GM20000 (cell line): ENCODE measurements at regions not wholly inside any gene's neighbourhood (a gene's known extent, or its start where the extent isn't known, plus 50 kb on each side); places are given as distances from the start of the nearest gene placed in this dataset.
"Not testable (repeated sequence)": the region's sequence is repeated elsewhere in the genome, so short reads cannot be mapped to it uniquely, and the experiment has no call there.

Experiments used
- DNase-seq: peaks from one replicate; pipeline ENCODE4 v3.0.0; 2012; ENCODE audit warnings: low spot score
- TF ChIP-seq, protein P1 (sequence below): IDR thresholded peaks from 2 replicates; pipeline ENCODE4 v1.5.1; 2012; ENCODE audit warnings: mild to moderate bottlenecking, control low read depth; ENCODE audit errors: extremely low read depth, missing control alignments

- TF ChIP-seq, protein P1, sequence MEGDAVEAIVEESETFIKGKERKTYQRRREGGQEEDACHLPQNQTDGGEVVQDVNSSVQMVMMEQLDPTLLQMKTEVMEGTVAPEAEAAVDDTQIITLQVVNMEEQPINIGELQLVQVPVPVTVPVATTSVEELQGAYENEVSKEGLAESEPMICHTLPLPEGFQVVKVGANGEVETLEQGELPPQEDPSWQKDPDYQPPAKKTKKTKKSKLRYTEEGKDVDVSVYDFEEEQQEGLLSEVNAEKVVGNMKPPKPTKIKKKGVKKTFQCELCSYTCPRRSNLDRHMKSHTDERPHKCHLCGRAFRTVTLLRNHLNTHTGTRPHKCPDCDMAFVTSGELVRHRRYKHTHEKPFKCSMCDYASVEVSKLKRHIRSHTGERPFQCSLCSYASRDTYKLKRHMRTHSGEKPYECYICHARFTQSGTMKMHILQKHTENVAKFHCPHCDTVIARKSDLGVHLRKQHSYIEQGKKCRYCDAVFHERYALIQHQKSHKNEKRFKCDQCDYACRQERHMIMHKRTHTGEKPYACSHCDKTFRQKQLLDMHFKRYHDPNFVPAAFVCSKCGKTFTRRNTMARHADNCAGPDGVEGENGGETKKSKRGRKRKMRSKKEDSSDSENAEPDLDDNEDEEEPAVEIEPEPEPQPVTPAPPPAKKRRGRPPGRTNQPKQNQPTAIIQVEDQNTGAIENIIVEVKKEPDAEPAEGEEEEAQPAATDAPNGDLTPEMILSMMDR, result no peak
- DNase-seq, result no peak
These were observed 628.7 kb upstream of the AUTS2 start for GRCh38 chr7:68969571-68969970.

GRCh38 chr7:68971634-68972340 lies 626.5 kb upstream of the AUTS2 start:
- TF ChIP-seq, protein P1, result no peak
- DNase-seq, result no peak

DNA sequence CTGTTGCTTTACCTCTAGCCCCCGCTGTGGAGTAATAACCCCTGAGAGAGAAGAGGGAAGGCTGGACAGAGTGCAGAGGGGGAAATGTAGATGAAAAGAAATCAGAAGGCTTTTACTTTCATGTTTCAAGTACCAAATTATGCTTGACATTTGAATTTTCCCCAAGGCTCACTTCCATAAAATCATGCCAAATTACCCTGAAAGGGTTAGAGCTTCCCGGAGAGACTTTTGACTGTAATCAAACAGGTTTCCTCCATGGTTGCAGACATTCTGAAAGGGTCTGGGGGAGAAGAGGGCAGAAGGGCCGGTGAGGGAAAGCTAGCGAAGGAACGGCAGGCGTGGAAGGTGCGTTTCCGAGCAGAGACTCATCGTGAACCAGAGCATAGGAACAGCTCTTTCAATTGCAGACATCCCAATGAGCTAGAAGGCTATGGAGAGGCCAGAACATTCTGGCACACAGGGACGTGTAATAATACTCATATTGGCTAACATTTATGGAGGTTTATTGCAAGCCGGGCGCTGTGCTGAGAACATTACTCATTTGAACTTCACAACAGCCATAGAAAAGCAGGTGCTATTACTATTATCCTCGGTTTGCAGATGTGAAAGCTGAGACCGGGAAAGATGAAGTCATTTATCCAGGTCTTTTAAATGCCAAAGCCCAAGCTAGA lies 620.8 kb upstream of the AUTS2 start:
- TF ChIP-seq, protein P1, result no peak
- DNase-seq, result no peak

DNA sequence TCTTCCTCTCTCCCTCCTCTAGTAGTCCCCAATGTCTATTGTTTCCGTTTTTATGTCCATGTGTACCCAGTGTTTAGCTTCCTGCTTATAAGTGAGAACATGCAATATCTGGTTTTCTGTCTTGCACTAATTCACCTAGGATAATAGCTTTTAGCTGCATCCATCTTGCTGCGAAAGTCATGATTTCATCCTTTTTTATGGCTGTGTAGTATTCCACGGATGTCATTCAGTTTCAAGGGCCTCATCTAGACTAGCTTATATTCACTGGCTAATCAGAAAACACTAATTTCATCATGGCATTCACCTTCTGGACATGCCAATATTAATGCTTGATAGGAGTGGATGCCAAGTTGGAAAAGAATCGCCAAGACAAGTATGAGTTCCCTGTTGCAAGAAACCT lies 619.6 kb upstream of the AUTS2 start:
- DNase-seq, result no peak
- TF ChIP-seq, protein P1, result no peak

GRCh38 chr7:68980011-68980410 lies 618.3 kb upstream of the AUTS2 start:
- DNase-seq, result no peak
- TF ChIP-seq, protein P1, result no peak

- not testable (repeated sequence) for DNase-seq
These were observed 617.8 kb upstream of the AUTS2 start for GRCh38 chr7:68980432-68980831.

- TF ChIP-seq, protein P1, result no peak
- DNase-seq, result no peak
These were observed 614.0 kb upstream of the AUTS2 start for GRCh38 chr7:68984306-68984705.

DNA sequence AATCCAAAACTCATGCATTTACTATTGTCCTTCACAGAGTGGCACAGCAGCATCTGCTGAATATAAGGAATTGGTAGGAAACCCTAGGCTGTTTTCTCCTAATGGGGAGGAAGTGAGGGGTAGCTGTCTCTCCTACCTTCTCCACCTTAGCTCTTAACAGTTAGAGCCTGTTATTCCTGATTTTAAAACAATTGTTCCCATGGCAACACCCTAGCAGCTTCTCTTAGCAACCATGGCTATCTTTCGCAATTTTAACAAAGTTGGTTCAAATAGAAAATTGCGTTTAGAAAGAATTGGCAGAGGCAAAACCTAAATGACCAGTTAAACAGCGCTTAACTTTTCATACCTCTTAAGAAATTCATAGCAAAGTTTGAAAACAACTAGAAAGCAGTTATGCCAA lies 603.4 kb upstream of the AUTS2 start:
- DNase-seq, result no peak
- TF ChIP-seq, protein P1, result no peak
